Mucosa of stomach (tissue), 1 donor: ENCODE measurements at regions not wholly inside any gene's neighbourhood (a gene's known extent, or its start where the extent isn't known, plus 50 kb on each side); places are given as distances from the start of the nearest gene placed in this dataset.

Experiments
- H3K27me3 ChIP-seq: one replicate; pipeline ENCODE4 v1.7.0; 2013; ENCODE audit warnings: mild to moderate bottlenecking, low read length; ENCODE audit not compliant: control insufficient read depth, insufficient read depth
- H3K36me3 ChIP-seq: one replicate; pipeline ENCODE4 v1.7.0; 2013; ENCODE audit warnings: low read length; ENCODE audit not compliant: control insufficient read depth, insufficient read depth
- H3K4me1 ChIP-seq: one replicate; pipeline ENCODE4 v1.7.0; 2013; ENCODE audit warnings: mild to moderate bottlenecking, low read length; ENCODE audit not compliant: control insufficient read depth, insufficient read depth
- H3K4me3 ChIP-seq: one replicate; pipeline ENCODE4 v1.7.0; 2013; ENCODE audit warnings: low read length
- H3K9ac ChIP-seq: one replicate; pipeline ENCODE4 v1.7.0; 2013; ENCODE audit warnings: mild to moderate bottlenecking, low read length, moderate library complexity
- H3K9me3 ChIP-seq: one replicate; pipeline ENCODE4 v1.7.0; 2013; ENCODE audit warnings: mild to moderate bottlenecking, low read length, moderate library complexity; ENCODE audit not compliant: control insufficient read depth
- donor health status: Pancreatic carcinoma.

DNA sequence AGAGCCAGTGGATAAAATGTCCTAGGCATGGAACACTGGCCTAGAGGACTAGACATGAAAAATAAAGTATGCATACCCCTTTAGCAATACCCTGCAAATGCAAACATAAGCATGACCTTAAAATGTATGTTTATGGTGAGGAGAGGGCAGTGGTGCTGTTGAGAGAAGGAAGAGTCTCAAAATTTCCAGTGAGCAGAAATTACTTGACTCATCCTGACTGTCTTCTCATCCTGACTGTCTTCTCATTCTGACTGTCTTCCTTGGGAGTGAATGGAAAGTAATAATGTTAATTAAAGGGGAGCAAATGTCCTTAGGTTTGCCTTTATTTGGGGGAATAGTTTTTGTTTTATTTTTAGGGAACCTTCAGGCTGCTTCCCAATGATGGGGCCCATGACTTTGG is 121.5 kb upstream of the GALNT15 start:
- Histone ChIP-seq H3K9ac (no peak overlapping the region), H3K4me1 (no peaks in the 10 kb centered on the region), H3K9me3 (no peaks in the 10 kb centered on the region), H3K4me3 (no peak overlapping the region), H3K36me3 (no peaks in the 10 kb centered on the region), H3K27me3 (no peaks in the 10 kb centered on the region)

DNA sequence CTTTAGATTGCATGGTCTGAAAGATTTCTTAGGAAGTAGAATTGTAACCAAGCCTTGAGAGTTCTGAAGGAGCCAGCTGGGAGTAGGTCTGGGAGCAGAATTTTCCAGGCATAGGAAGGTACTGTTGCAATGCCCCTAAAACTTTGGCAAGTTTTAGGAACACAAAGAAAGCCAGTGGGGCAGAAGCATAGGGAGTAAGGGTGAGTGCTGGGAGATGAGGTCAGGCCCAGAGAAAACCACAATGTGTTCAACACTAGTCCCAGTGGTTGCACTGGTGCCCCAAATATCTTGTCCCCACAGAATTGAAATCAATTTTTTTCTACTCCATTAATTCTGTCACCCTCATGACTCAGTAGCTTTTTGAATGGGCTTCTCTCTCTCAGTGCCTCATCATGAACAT is 120.7 kb upstream of the GALNT15 start:
- Histone ChIP-seq H3K27me3 (no peaks in the 10 kb centered on the region), H3K36me3 (no peaks in the 10 kb centered on the region), H3K4me3 (no peak overlapping the region), H3K9me3 (no peaks in the 10 kb centered on the region), H3K4me1 (no peaks in the 10 kb centered on the region), H3K9ac (no peak overlapping the region)

DNA sequence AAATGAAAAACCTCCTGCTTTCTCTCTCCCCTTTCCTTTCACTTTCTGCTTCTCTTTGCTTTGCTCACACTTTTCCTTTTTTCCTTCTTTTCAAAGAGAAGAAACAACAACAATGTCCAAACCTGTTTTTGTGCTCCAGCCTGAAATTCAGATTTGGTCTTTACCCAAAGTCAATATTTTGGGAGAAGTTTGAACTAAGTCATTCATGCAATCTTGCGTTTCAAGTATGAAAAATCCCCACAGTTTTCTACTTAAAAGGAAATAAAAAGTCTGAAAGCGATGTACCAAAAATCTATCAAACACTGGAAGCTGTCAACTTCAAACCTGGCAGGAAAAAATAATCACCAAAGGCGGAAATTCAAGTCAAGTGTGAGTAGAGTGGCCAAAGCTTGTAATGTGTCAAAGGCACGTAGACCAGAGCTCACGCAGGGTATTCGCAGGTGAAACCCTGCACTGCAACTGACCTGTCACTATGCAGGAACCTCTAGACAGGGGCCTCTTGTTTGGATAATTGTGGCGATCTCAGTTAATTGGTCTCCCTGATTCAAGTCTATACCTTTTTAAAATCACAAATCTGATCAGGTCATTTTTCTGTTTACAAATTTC is 118.8 kb upstream of the GALNT15 start:
- no peaks in the 10 kb centered on the region for H3K9me3 ChIP-seq
- H3K36me3 ChIP-seq: no peaks in the 10 kb centered on the region
- H3K4me3 ChIP-seq: no peak overlapping the region
- H3K9ac ChIP-seq: no peak overlapping the region
- no peaks in the 10 kb centered on the region for H3K4me1 ChIP-seq
- H3K27me3 ChIP-seq: no peaks in the 10 kb centered on the region

DNA sequence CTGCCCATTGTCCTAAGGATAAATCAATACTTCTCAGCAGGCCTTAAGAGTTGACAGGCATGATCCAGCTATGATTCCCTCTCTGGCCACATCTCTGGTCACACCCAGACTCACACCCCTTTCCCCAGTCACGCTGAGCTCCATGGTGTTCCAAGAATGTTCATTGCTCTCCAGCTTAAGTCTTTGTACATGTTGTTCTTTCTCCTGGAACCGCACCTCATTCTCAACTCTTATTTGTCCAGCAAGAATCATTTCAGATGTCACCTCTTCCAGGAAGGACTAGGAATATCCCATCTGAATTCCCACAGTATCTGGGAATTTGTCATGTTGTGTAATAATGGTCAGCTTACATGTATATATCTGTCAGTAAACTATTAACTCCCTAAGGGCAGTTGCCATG is 118.3 kb upstream of the GALNT15 start:
- H3K36me3 ChIP-seq: no peaks in the 10 kb centered on the region
- no peaks in the 10 kb centered on the region for H3K4me1 ChIP-seq
- H3K9ac ChIP-seq: no peak overlapping the region
- no peaks in the 10 kb centered on the region for H3K9me3 ChIP-seq
- H3K27me3 ChIP-seq: no peaks in the 10 kb centered on the region
- no peak overlapping the region for H3K4me3 ChIP-seq

DNA sequence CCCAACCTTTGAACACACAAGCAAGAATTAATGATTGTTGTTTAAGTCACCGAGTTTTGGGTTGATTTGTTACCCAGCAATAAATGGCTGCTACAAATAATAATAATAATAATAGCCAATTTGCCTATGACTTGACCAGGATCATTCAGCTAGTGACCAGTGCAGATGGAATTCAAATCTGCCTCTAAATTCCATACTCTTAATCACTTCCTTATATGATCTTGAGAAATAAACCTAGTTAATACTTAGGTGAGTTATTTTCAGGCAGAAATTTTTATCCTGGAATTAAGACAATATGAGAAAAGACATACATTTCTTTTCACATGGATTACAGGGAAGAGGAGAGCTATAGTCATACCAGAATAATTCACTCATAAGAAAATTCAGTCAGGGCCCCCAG is 116.0 kb upstream of the GALNT15 start:
- no peaks in the 10 kb centered on the region for H3K36me3 ChIP-seq
- no peaks in the 10 kb centered on the region for H3K4me1 ChIP-seq
- no peak overlapping the region for H3K4me3 ChIP-seq
- H3K27me3 ChIP-seq: no peaks in the 10 kb centered on the region
- H3K9ac ChIP-seq: no peak overlapping the region
- H3K9me3 ChIP-seq: no peaks in the 10 kb centered on the region

DNA sequence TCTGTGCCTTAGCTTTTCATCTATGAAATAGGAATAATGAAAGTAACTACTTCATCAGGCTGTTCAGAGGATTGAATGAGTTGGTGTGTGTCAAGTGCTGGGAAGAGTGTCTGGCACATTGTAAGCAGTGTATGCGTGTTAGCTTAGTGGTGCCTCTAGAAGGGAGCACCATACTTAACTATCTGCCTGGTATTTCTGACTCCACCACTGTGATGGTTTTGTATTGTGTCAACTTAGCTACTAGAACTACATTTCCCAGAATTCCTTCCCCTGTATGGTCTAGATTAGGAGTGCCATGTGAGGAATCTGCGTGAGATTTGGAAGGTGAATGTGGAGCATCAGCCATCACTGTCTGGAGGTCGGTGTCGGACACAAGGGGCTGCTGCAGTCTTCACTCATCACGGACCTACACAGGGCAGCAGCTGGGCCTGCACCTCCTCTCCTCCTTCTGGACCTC is 115.4 kb upstream of the GALNT15 start:
- Histone ChIP-seq H3K36me3 (no peaks in the 10 kb centered on the region), H3K9me3 (no peaks in the 10 kb centered on the region), H3K9ac (no peak overlapping the region), H3K4me1 (no peaks in the 10 kb centered on the region), H3K27me3 (no peaks in the 10 kb centered on the region), H3K4me3 (no peak overlapping the region)

DNA sequence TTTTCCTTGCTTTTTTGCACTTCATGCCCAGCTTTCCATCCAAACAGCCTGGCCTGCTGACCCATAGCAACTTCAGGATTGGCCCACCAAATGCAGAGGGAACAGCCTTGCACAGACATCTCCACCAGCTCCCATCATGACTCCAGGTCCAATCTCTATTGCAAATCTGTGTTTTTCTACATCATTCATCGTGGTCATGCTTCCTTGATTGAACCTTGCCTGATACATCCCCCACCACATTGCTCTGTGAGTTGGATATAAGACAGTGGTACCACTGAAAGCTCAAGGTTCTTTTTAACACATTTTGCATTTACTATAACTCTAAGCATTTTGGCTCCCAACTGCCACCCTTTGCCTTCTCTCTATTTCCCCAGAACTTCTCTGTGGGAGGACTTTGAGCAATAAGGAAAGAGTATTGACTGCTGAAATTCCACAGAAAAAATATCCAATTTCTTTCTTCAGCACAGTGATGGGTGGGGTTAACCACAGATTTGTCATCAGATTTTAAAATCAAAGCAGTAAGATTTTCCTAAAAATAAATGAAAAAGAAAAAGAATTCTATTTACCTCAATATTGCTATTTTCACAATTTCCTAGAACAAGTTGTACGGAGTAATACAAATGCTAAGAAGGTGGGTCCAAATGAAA is 114.6 kb upstream of the GALNT15 start:
- no peak overlapping the region for H3K4me3 ChIP-seq
- H3K4me1 ChIP-seq: no peaks in the 10 kb centered on the region

DNA sequence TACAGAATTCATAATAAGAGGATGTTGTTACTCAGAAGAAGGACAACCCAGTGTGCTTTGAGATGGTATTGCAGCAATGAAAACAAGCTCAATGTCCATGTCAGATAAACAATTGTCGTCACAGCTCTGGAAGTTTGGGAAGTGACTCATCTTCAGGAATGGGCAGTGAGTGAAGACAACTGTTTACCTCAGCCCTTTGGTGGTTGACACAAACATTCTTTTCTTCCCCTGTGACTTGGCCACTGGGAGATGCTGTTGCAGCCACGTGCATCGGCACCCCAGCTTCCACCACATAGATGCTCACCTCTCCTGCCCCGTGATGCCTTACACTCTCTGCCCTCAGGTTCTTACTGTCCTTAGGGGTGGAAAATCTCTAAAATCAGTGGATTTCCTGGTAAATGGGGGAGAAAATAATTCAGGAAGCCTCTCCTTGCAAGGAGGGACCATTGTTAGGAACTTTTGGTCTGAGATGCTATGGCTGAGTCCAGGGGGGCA is 114.1 kb upstream of the GALNT15 start:
- Histone ChIP-seq H3K4me1 (no peaks in the 10 kb centered on the region), H3K27me3 (no peaks in the 10 kb centered on the region), H3K4me3 (no peak overlapping the region), H3K9me3 (no peaks in the 10 kb centered on the region), H3K36me3 (no peaks in the 10 kb centered on the region), H3K9ac (no peak overlapping the region)

More for the DNA sequence above, 114.6 kb upstream of the GALNT15 start:
- H3K36me3 ChIP-seq: no peaks in the 10 kb centered on the region
- no peaks in the 10 kb centered on the region for H3K9me3 ChIP-seq
- no peak overlapping the region for H3K9ac ChIP-seq
- no peaks in the 10 kb centered on the region for H3K27me3 ChIP-seq

DNA sequence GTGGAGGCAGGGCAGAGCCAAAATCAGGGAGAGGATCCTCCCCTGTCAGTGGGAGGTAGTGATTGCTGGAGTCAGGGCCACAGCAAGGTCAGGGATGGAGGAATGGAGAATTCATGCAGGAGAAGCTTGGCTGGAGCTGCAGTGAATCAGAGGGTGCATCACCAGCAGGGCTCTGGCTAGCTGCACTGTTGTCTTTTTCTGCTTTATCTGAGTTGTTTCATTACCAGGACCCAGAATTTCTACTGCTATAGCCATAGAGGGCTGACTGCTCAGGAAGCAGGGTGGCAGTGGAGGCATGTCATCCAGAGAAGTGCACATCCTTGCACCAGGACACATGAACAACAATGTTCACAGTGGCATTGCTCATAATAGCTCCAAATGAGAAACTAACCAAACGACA is 113.5 kb upstream of the GALNT15 start:
- Histone ChIP-seq H3K36me3 (no peaks in the 10 kb centered on the region), H3K4me3 (no peak overlapping the region), H3K4me1 (no peaks in the 10 kb centered on the region), H3K9me3 (no peaks in the 10 kb centered on the region), H3K9ac (no peak overlapping the region), H3K27me3 (no peaks in the 10 kb centered on the region)

DNA sequence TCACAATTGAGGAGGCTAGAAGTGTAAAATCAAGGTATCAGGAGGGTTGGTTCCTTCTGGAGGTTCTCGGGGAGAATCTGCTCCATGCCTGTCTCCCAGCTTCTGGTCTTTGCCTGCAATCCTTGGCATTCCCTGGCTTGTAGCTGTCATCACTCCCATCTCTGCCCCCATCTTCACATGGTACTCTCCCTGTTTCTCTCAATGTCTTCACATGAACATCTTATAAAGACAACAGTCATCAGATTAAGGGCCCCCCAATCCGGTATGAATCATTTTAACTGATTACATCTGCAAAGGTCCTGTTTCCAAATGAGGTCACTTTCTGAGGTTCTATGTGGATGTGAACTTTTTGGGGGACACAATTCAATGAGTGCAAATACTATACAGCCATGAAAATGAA is 113.0 kb upstream of the GALNT15 start:
- H3K9me3 ChIP-seq: no peaks in the 10 kb centered on the region
- no peaks in the 10 kb centered on the region for H3K36me3 ChIP-seq
- H3K9ac ChIP-seq: no peak overlapping the region
- H3K4me1 ChIP-seq: no peaks in the 10 kb centered on the region
- H3K4me3 ChIP-seq: no peak overlapping the region
- no peaks in the 10 kb centered on the region for H3K27me3 ChIP-seq

DNA sequence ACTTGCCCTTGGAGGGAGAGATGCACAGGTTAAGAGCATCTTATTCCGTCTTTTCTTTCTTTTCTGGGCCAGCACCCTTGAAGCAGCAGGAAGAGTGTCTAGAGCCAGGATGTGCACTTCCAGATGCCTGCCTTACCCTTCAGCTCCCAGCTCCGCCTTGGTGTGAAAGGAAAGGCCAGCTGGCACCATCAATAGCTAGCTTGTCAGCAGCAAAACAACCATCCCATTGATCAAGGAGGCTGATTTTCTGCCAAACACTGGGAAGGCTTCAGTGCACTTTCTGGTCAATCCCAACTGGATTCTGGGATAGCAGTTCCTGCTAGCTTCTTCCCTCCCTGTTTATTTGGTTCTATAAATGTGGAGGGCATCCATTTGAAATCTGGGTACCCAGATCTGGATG is 110.9 kb upstream of the GALNT15 start:
- Histone ChIP-seq H3K9me3 (no peaks in the 10 kb centered on the region), H3K4me1 (no peaks in the 10 kb centered on the region), H3K27me3 (no peaks in the 10 kb centered on the region), H3K36me3 (no peaks in the 10 kb centered on the region), H3K9ac (no peak overlapping the region), H3K4me3 (no peak overlapping the region)

DNA sequence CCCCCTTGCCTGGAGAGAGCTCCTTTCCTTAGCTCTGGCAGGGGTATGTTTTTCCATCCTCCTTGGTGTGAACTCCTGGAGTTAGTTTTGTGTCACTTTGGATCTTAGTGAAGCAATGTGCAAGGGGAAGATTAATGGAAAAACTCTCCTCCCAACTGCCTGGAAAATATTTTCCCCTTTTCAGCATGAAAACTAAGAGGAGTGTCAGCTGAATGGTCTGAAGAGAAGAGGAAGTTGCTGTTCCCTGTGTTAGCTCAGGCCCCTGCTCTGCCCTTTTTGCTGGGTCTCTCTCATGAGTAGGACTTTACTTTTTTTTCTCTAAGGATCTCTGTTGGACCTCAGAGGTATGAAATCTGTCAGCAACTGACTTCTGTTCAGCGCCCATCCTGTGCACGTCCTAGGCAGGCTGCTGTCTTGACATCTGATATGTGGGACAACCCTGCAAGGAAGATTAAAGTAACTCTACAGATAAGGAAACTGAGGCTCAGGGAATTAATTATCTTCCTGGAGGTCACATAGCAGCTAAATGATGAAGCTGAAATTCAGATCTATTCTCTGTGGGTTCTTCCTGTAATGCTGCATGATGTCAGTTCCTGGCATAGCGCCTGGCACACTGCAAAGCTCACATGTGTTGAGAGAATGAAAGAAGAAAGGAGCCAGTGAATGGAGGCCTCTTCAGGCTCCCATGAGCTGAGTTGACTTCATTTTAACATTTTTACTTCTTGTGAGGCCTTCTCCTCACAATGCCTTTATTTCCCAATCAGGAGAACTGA is 109.7 kb upstream of the GALNT15 start:
- no peaks in the 10 kb centered on the region for H3K9me3 ChIP-seq
- no peaks in the 10 kb centered on the region for H3K36me3 ChIP-seq
- no peak overlapping the region for H3K4me3 ChIP-seq
- H3K27me3 ChIP-seq: no peaks in the 10 kb centered on the region
- H3K9ac ChIP-seq: no peak overlapping the region
- no peaks in the 10 kb centered on the region for H3K4me1 ChIP-seq
